Kidney (tissue), 13 donors: ENCODE measurements at regions not wholly inside any gene's neighbourhood (a gene's known extent, or its start where the extent isn't known, plus 50 kb on each side); places are given as distances from the start of the nearest gene placed in this dataset.
A peak's percentile ranks its signal among the peaks of the same experiment; 100 is the strongest.

Experiments used
- DNase-seq, 5 donors: peaks; one replicate each; pipeline ENCODE4 v3.0.0-alpha.2; 2013 to 2020
- FAIRE-seq: peaks from 2 replicates; lab custom pipeline; 2012; peaks lifted over from hg19 to GRCh38; lab: Jason Lieb, UNC
- H3K27ac ChIP-seq, 2 donors: one replicate each; pipeline ENCODE4 v1.7.0; 2013; ENCODE audit warnings: low read depth in 2 of 2, low read length in 2 of 2, inconsistent platforms in 1 of 2
- H3K27me3 ChIP-seq: one replicate; pipeline ENCODE4 v1.7.1; 2013; ENCODE audit warnings: low read length, inconsistent platforms; ENCODE audit not compliant: control insufficient read depth, insufficient read depth
- H3K36me3 ChIP-seq, 3 donors: one replicate each; pipeline versions ENCODE4 v1.7.0 to v1.7.1; 2013; ENCODE audit warnings: low read length in 3 of 3, control low read depth in 1 of 3, inconsistent platforms in 1 of 3; ENCODE audit not compliant: insufficient read depth in 3 of 3, control insufficient read depth in 2 of 3
- H3K4me1 ChIP-seq, 3 donors: one replicate each; pipeline versions ENCODE4 v1.7.0 to v1.7.1; 2013; ENCODE audit warnings: low read length in 3 of 3, inconsistent platforms in 1 of 3, low read depth in 1 of 3; ENCODE audit not compliant: control insufficient read depth in 2 of 3, insufficient read depth in 2 of 3
- H3K4me3 ChIP-seq, 3 donors: one replicate each; pipeline versions ENCODE4 v1.7.0 to v1.8.1; 2013; ENCODE audit warnings: low read length in 3 of 3, control low read depth in 1 of 3, inconsistent platforms in 1 of 3
- H3K9ac ChIP-seq, 3 donors: one replicate each; pipeline versions ENCODE4 v1.7.0 to v1.7.1; 2013; ENCODE audit warnings: low read length in 3 of 3, control low read depth in 1 of 3, inconsistent platforms in 1 of 3
- H3K9me3 ChIP-seq, 3 donors: one replicate each; pipeline versions ENCODE4 v1.7.0 to v1.7.1; 2013; ENCODE audit warnings: low read length in 3 of 3, control low read depth in 1 of 3, inconsistent platforms in 1 of 3; ENCODE audit not compliant: control insufficient read depth in 2 of 3, insufficient read depth in 1 of 3
- intact Hi-C: fragments of 100-400 bp; cut with DNase I; formaldehyde crosslinking; loops from one replicate; pipeline ENCODE4 v1.11.1; 2022
- TF ChIP-seq, protein P1 (sequence below): IDR thresholded peaks from 3 replicates; pipeline ENCODE4 v1.5.1; 2012; ENCODE audit warnings: mild to moderate bottlenecking, moderate library complexity, borderline replicate concordance; ENCODE audit not compliant: insufficient read depth; ENCODE audit errors: extremely low read depth
- donor health status: control.
- donor health status: control.
- donor health status: control.
- donor health status: control.
- donor health status: control.
- donor health status: DM: yes; HTN: yes; CAD: no.
- donor health status: Normal renal cell carcinoma (clear cell type).

DNA sequence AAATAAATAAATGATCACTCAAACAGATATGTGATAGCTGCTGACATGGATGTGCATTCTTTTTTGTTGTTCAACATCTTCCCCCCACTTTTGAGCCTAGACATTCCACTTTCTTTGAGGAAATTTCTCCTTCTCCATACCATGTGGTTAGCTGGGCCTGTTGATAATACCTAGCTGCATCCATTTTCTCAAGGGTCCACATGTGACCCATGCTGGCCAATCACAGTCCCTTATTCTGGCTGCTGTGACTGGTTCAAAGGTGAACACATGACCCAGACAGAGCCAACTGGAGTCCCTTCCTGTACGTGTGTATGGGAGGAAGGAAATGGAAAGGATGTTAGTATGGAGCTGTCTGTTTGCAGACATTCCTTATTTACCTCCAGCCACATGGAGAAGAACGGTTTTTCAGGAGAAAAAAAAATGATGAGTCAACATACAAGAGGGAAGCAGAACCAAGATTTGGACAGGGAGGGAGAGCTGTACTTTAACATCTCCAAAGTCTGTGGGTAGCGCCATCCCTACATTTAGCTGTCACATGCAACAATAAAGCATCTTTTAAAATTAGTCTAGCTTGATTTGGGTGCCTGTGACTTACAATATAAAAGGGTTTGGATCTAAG is 391.7 kb upstream of the TBX3 start:
- Histone ChIP-seq H3K36me3 (no peaks in the 10 kb centered on the region), H3K4me3 (no peak overlapping the region), H3K27ac (no peak overlapping the region), H3K9me3 (no peaks in the 10 kb centered on the region), H3K4me1 (peaks cover 0 to 2% (median 0%) of the 10 kb centered on the region in 3 donors), H3K9ac (no peak overlapping the region), H3K27me3 (no peaks in the 10 kb centered on the region)
- intact Hi-C loops: no loop called here
- TF ChIP-seq, protein P1, sequence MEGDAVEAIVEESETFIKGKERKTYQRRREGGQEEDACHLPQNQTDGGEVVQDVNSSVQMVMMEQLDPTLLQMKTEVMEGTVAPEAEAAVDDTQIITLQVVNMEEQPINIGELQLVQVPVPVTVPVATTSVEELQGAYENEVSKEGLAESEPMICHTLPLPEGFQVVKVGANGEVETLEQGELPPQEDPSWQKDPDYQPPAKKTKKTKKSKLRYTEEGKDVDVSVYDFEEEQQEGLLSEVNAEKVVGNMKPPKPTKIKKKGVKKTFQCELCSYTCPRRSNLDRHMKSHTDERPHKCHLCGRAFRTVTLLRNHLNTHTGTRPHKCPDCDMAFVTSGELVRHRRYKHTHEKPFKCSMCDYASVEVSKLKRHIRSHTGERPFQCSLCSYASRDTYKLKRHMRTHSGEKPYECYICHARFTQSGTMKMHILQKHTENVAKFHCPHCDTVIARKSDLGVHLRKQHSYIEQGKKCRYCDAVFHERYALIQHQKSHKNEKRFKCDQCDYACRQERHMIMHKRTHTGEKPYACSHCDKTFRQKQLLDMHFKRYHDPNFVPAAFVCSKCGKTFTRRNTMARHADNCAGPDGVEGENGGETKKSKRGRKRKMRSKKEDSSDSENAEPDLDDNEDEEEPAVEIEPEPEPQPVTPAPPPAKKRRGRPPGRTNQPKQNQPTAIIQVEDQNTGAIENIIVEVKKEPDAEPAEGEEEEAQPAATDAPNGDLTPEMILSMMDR: no peak
- DNase-seq (no peak), FAIRE-seq (no peak)

DNA sequence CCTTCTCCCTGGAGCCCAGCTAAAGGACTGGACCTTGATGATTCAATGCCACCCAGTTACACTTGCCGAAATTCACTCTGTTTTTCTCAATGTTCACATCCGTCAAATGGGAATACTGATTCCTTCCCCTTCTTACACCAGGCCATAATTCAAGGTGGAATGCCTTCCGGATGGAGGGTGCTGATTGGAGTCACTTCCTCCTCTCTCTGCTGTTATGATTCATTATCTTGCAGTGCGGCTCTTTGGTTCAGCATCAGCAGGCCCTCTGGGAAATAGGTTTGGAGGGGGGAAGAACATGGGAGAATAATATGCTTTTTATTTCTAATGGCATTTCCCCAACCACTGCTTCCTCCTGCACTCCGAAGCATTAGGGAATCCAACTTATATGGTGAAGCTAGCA is 390.6 kb upstream of the TBX3 start:
- Histone ChIP-seq H3K9me3 (no peaks in the 10 kb centered on the region), H3K36me3 (no peaks in the 10 kb centered on the region), H3K27ac (no peak overlapping the region), H3K9ac (no peak overlapping the region), H3K27me3 (no peaks in the 10 kb centered on the region), H3K4me1 (peaks cover 0 to 2% (median 0%) of the 10 kb centered on the region in 3 donors), H3K4me3 (no peak overlapping the region)
- TF ChIP-seq, protein P1: no peak
- FAIRE-seq: no peak
- DNase-seq: no peak
- intact Hi-C loops: no loop called here

DNA sequence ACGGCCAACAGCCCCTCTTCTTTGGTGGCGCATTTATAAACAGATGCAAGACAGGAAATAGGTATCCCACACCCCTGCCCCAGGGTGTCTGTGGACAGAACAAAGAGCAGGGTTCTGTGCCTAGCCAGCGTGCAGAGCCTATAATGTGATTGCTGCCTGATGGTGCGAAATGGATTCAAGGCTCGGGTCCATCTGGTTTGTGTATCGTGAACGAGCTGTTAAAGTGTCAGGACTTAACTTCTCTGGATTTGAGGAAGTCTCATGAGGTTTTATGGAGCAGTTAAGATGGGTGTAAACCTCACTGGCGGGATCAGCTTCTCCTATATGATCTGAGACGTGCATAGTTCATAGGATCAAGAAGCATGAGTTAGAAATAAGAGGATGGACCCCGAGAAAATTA is 388.7 kb upstream of the TBX3 start:
- intact Hi-C loops: no loop called here
- FAIRE-seq (no peak), DNase-seq (peak in 2 of 5 donors; percentile 49 to 81)
- H3K4me1 ChIP-seq: no peaks in the 10 kb centered on the region
- TF ChIP-seq, protein P1: no peak
- H3K4me3 ChIP-seq: no peak overlapping the region
- H3K9me3 ChIP-seq: no peaks in the 10 kb centered on the region
- H3K27ac ChIP-seq: no peak overlapping the region
- no peaks in the 10 kb centered on the region for H3K27me3 ChIP-seq
- no peaks in the 10 kb centered on the region for H3K36me3 ChIP-seq
- no peak overlapping the region for H3K9ac ChIP-seq

DNA sequence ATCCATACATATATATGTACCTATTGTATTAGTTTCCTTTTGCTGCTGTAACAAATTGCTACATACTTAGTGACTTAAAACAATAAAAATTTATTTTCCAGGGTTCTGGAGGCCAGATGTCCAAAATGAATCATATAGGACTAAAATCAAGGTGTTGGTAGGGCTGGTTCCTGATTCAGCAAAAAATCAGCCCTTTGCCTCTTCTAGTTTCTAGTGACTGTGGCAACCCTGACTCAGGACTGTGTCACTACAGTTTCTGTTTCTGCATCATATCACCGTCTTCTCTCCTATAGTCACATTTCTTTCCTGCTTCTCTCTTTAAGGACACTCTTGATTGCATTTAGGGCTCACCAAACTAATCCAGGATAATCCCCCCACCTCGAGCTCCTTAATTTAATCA is 386.3 kb upstream of the TBX3 start:
- Histone ChIP-seq H3K4me1 (no peaks in the 10 kb centered on the region), H3K36me3 (no peaks in the 10 kb centered on the region), H3K27ac (no peak overlapping the region), H3K9me3 (no peaks in the 10 kb centered on the region), H3K4me3 (no peak overlapping the region), H3K9ac (no peak overlapping the region), H3K27me3 (no peaks in the 10 kb centered on the region)
- intact Hi-C loops: no loop called here
- TF ChIP-seq, protein P1: no peak
- FAIRE-seq (no peak), DNase-seq (no peak)
